ENCODE measurements at regions not wholly inside any gene's neighbourhood (a gene's known extent, or its start where the extent isn't known, plus 50 kb on each side); places are given as distances from the start of the nearest gene placed in this dataset.

DNA sequence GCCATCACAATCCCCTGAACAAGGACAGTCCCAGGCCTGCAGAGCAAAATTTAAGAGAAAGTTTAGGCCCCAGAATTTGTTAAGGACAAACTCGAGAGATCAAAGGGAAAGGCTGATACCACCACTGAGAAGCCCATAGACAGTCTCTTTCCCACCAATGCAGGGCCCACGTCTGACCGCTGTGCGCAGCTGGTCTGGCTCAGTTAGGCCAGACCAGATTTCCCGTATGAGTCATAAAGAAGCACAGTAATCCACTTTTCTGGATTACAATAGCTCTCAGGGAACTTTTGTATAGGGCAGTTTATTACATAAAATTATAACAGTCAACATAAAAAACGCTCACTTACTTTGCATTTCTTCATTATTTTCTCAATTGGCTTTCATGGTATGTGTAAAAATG, 259.5 kb downstream of the RCHY1 start:
- TF ChIP-seq, protein P1, sequence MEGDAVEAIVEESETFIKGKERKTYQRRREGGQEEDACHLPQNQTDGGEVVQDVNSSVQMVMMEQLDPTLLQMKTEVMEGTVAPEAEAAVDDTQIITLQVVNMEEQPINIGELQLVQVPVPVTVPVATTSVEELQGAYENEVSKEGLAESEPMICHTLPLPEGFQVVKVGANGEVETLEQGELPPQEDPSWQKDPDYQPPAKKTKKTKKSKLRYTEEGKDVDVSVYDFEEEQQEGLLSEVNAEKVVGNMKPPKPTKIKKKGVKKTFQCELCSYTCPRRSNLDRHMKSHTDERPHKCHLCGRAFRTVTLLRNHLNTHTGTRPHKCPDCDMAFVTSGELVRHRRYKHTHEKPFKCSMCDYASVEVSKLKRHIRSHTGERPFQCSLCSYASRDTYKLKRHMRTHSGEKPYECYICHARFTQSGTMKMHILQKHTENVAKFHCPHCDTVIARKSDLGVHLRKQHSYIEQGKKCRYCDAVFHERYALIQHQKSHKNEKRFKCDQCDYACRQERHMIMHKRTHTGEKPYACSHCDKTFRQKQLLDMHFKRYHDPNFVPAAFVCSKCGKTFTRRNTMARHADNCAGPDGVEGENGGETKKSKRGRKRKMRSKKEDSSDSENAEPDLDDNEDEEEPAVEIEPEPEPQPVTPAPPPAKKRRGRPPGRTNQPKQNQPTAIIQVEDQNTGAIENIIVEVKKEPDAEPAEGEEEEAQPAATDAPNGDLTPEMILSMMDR (IDR thresholded peaks at IDR 0.05; ENCODE audit: low read length) = no peak
- no peak for TF ChIP-seq EZH2 (IDR thresholded peaks at IDR 0.05; ENCODE audit: borderline replicate concordance, low read length)
